GM23338 (cell line): ENCODE measurements at regions not wholly inside any gene's neighbourhood (a gene's known extent, or its start where the extent isn't known, plus 50 kb on each side); places are given as distances from the start of the nearest gene placed in this dataset.

Experiments used
- TF ChIP-seq, protein P1 (sequence below), 2 experiments: fragments of 200-600 bp in 1 of 2; sonication (generic) in 1 of 2; conservative IDR thresholded peaks; 2 replicates each; pipeline versions ENCODE4 v1.5.1 to v1.6.1; 2016 to 2017; ENCODE audit warnings: antibody characterized with exemption in 2 of 2, low read depth in 2 of 2, mild to moderate bottlenecking in 2 of 2, moderate library complexity in 1 of 2
- TF ChIP-seq, protein P2 (sequence below): IDR thresholded peaks from one replicate; pipeline ENCODE4 v1.6.1; 2018; ENCODE audit warnings: antibody characterized with exemption; ENCODE audit not compliant: unreplicated experiment

DNA sequence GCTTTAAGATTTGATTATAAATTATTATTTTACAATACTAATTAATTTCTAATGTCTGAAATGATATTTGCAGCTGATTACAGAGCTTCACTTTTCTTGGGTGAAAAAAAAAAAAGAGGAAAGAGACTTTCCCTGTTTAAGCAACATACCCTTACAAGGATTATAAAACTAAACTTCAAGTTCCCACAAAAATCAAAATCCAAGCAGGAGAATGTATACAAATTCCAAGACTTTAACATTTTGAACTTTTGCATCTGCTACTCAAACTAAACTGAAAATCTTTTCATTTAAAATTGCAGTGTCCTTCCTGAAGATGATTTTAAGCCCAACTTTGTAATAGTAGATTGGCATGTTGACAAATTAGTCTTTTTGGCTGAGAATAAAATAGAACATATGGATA lies 742.4 kb upstream of the INTU start:
- TF ChIP-seq, protein P1, sequence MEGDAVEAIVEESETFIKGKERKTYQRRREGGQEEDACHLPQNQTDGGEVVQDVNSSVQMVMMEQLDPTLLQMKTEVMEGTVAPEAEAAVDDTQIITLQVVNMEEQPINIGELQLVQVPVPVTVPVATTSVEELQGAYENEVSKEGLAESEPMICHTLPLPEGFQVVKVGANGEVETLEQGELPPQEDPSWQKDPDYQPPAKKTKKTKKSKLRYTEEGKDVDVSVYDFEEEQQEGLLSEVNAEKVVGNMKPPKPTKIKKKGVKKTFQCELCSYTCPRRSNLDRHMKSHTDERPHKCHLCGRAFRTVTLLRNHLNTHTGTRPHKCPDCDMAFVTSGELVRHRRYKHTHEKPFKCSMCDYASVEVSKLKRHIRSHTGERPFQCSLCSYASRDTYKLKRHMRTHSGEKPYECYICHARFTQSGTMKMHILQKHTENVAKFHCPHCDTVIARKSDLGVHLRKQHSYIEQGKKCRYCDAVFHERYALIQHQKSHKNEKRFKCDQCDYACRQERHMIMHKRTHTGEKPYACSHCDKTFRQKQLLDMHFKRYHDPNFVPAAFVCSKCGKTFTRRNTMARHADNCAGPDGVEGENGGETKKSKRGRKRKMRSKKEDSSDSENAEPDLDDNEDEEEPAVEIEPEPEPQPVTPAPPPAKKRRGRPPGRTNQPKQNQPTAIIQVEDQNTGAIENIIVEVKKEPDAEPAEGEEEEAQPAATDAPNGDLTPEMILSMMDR (conservative IDR thresholded peaks at IDR 0.05; ENCODE audit: low read depth in 2 of 2): no peak
- TF ChIP-seq, protein P2, sequence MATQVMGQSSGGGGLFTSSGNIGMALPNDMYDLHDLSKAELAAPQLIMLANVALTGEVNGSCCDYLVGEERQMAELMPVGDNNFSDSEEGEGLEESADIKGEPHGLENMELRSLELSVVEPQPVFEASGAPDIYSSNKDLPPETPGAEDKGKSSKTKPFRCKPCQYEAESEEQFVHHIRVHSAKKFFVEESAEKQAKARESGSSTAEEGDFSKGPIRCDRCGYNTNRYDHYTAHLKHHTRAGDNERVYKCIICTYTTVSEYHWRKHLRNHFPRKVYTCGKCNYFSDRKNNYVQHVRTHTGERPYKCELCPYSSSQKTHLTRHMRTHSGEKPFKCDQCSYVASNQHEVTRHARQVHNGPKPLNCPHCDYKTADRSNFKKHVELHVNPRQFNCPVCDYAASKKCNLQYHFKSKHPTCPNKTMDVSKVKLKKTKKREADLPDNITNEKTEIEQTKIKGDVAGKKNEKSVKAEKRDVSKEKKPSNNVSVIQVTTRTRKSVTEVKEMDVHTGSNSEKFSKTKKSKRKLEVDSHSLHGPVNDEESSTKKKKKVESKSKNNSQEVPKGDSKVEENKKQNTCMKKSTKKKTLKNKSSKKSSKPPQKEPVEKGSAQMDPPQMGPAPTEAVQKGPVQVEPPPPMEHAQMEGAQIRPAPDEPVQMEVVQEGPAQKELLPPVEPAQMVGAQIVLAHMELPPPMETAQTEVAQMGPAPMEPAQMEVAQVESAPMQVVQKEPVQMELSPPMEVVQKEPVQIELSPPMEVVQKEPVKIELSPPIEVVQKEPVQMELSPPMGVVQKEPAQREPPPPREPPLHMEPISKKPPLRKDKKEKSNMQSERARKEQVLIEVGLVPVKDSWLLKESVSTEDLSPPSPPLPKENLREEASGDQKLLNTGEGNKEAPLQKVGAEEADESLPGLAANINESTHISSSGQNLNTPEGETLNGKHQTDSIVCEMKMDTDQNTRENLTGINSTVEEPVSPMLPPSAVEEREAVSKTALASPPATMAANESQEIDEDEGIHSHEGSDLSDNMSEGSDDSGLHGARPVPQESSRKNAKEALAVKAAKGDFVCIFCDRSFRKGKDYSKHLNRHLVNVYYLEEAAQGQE: no peak
